Uterus (tissue), 3 donors: ENCODE measurements at regions not wholly inside any gene's neighbourhood (a gene's known extent, or its start where the extent isn't known, plus 50 kb on each side); places are given as distances from the start of the nearest gene placed in this dataset.

Experiments
- DNase-seq, 2 donors: peaks; one replicate each; pipeline ENCODE4 v3.0.0-alpha.2; 2019 to 2020
- H3K27ac ChIP-seq, 2 donors: fragments of 200-600 bp; sonication (generic); 1 replicate in 1 of 2; 2 replicates in 1 of 2; pipeline ENCODE4 v1.5.1; 2016 to 2018
- H3K27me3 ChIP-seq, 2 donors: fragments of 200-600 bp; sonication (generic); one replicate each; pipeline ENCODE4 v1.5.1; 2018 to 2019; ENCODE audit warnings: control low read depth in 1 of 2
- H3K36me3 ChIP-seq, 2 donors: fragments of 200-600 bp; sonication (generic); one replicate each; pipeline ENCODE4 v1.5.1; 2019; ENCODE audit warnings: control low read depth in 1 of 2
- H3K4me1 ChIP-seq, 2 donors: fragments of 200-600 bp; sonication (generic); one replicate each; pipeline ENCODE4 v1.5.1; 2018 to 2019; ENCODE audit warnings: control low read depth in 1 of 2
- H3K4me3 ChIP-seq, 2 donors: fragments of 200-600 bp; sonication (generic); 1 replicate in 1 of 2; 2 replicates in 1 of 2; pipeline ENCODE4 v1.5.1; 2018 to 2019; ENCODE audit warnings: mild to moderate bottlenecking in 1 of 2
- H3K9me3 ChIP-seq, 2 donors: fragments of 200-600 bp; sonication (generic); one replicate each; pipeline ENCODE4 v1.5.1; 2019; ENCODE audit warnings: control low read depth in 1 of 2
- POLR2A ChIP-seq, 2 donors: fragments of 450-650 bp; IDR thresholded peaks; one replicate each; pipeline ENCODE4 v1.6.1; 2016; ENCODE audit warnings: antibody characterized with exemption in 2 of 2, mild to moderate bottlenecking in 1 of 2, moderate library complexity in 1 of 2
- intact Hi-C: fragments of 100-400 bp; cut with DNase I; formaldehyde crosslinking; loops from one replicate; pipeline ENCODE4 v1.15.1; 2023; ENCODE audit warnings: low total_unique reads
- TF ChIP-seq, protein P1 (sequence below), 4 experiments: fragments of 200-600 bp in 2 of 4; fragments of 450-650 bp in 2 of 4; sonication (generic) in 2 of 4; IDR thresholded peaks; one replicate each; pipeline ENCODE4 v1.5.1; 2016 to 2019; ENCODE audit warnings: antibody characterized with exemption in 4 of 4, mild to moderate bottlenecking in 2 of 4, moderate library complexity in 1 of 4
- donor health status: DM: yes; HTN: yes; CAD: no.

DNA sequence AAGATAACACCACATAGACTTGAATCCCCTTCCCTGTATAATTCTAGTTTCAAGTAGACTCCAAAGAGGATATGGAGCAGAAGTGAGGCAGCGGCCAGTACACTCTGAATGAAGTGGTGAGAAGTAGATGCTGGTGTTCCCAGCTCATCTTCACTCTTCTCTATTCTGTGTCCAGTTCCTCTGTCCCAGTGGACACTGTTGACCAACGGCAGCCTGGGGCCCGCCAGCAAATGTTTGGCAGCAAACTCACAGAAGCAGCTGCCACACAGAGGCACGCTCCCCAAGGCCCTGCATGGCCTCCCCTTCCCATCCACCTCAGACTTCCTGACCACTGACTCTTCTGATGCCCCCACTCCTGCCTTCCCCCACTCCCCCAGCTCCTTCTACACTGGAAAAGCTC is 358.9 kb upstream of the ID4 start:
- no peak overlapping the region for H3K4me3 ChIP-seq
- H3K4me1 ChIP-seq, result no peaks in the 10 kb centered on the region
- H3K27me3 ChIP-seq, result no peaks in the 10 kb centered on the region
- no peaks in the 10 kb centered on the region for H3K9me3 ChIP-seq
- TF ChIP-seq POLR2A (IDR thresholded peaks at IDR 0.05), result no peak
- TF ChIP-seq, protein P1, sequence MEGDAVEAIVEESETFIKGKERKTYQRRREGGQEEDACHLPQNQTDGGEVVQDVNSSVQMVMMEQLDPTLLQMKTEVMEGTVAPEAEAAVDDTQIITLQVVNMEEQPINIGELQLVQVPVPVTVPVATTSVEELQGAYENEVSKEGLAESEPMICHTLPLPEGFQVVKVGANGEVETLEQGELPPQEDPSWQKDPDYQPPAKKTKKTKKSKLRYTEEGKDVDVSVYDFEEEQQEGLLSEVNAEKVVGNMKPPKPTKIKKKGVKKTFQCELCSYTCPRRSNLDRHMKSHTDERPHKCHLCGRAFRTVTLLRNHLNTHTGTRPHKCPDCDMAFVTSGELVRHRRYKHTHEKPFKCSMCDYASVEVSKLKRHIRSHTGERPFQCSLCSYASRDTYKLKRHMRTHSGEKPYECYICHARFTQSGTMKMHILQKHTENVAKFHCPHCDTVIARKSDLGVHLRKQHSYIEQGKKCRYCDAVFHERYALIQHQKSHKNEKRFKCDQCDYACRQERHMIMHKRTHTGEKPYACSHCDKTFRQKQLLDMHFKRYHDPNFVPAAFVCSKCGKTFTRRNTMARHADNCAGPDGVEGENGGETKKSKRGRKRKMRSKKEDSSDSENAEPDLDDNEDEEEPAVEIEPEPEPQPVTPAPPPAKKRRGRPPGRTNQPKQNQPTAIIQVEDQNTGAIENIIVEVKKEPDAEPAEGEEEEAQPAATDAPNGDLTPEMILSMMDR (IDR thresholded peaks at IDR 0.05), result no peak
- intact Hi-C loops, result no loop called here
- no peak for DNase-seq
- peak overlapping the region; percentile 5 to 43 for H3K27ac ChIP-seq
- H3K36me3 ChIP-seq, result no peaks in the 10 kb centered on the region

DNA sequence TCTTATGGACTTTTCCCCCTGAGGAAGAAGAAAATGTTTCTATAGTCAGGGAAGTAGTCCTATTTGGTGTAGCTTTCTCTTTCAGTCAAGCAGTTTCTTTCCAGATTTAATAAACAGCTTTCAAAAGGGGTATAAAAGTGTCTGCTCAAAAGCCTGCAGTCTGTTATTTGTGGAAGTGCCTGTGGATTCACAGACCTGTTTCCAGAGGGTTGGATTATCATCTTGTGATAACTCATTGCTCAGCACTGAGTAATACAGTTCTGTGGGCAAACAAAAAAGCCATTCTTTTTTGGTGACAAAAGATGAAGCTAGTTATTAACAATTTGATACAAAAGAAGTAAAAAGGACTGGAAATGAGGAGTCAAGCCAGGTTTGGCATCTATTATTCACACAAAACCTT is 358.2 kb upstream of the ID4 start:
- intact Hi-C loops, result no loop called here

DNA sequence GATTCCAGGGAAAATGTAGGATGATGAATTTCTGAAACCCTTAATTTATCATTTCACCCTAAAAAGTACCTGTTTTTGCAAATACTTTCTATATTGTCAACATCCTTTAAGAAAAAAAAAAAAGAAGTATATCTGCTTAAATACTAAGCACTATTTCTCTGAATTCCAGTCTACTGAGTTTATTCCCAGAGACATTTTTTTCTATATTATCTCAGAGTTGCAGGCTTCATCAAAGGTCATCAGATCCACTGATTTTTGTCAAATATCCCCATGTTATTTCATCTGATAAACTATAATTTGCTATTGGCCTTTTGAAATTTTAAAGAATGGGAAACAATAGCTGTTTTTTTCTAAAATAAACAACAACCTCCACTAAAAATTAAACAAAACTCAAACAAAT is 357.6 kb upstream of the ID4 start:
- Histone ChIP-seq H3K4me3 (no peak overlapping the region), H3K36me3 (no peaks in the 10 kb centered on the region), H3K9me3 (no peaks in the 10 kb centered on the region), H3K27ac (peak overlapping the region; percentile 12 to 43), H3K4me1 (no peaks in the 10 kb centered on the region), H3K27me3 (no peaks in the 10 kb centered on the region)
- DNase-seq, result no peak
- intact Hi-C loops, result no loop called here
- TF ChIP-seq, protein P1 (IDR thresholded peaks at IDR 0.05), result no peak
- TF ChIP-seq POLR2A (IDR thresholded peaks at IDR 0.05), result no peak

More for the DNA sequence above, 358.2 kb upstream of the ID4 start:
- no peak for DNase-seq
- Histone ChIP-seq H3K36me3 (no peaks in the 10 kb centered on the region), H3K27ac (peak overlapping the region; percentile 12 to 43), H3K9me3 (no peaks in the 10 kb centered on the region), H3K4me1 (no peaks in the 10 kb centered on the region), H3K27me3 (no peaks in the 10 kb centered on the region), H3K4me3 (no peak overlapping the region)
- TF ChIP-seq POLR2A (IDR thresholded peaks at IDR 0.05), result no peak
- TF ChIP-seq, protein P1 (IDR thresholded peaks at IDR 0.05), result no peak

DNA sequence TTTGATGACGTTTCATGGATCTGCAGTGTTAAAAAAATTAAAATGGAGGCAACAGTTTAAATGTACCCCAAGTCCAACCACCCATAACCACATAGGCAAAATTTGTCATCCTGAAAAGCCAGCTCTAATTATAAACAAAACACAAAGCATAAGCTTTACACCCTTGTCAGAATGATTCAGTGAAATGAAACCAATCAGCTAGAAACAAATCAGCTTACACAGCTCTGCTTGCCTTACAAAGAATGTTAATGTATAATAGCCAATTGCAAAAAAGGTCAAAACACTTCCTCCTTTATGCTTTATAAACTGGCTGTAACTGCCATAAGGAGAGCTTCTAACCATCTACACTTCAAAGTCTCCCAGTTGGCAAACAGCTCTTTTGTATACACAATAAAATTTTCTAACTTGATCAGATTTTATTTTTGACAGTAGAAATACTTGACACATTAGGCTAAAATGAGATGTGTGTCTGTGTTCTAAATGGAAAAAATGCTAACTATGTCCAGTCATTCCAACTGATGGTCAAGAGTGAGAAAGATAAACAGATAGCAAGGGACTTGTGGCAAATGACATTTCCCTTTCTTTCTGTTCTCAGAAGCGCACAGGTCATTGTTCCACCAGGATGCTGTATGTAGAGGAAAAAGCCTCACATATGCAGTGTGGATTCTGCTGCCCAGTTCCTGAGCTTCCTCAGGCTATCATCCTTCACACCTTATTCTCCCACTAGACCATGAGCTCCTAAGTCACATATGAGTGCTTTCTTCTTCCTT is 344.3 kb upstream of the ID4 start:
- intact Hi-C loops, result no loop called here
- Histone ChIP-seq H3K4me1 (no peaks in the 10 kb centered on the region), H3K9me3 (no peaks in the 10 kb centered on the region), H3K27me3 (no peaks in the 10 kb centered on the region), H3K36me3 (no peaks in the 10 kb centered on the region), H3K4me3 (no peak overlapping the region), H3K27ac (no peak overlapping the region)
- TF ChIP-seq POLR2A (IDR thresholded peaks at IDR 0.05), result no peak
- TF ChIP-seq, protein P1 (IDR thresholded peaks at IDR 0.05), result no peak
- DNase-seq, result no peak

- intact Hi-C loops, result no loop called here
- TF ChIP-seq, protein P1 (IDR thresholded peaks at IDR 0.05), result no peak
- Histone ChIP-seq H3K4me3 (no peak overlapping the region), H3K4me1 (no peaks in the 10 kb centered on the region), H3K27me3 (no peaks in the 10 kb centered on the region), H3K36me3 (no peaks in the 10 kb centered on the region), H3K27ac (no peak overlapping the region), H3K9me3 (no peaks in the 10 kb centered on the region)
- DNase-seq, result no peak
Measured at GRCh38 chr6:19501737-19502245, 335.4 kb upstream of the ID4 start.
